DOHH2 (cell line): ENCODE measurements at regions not wholly inside any gene's neighbourhood (a gene's known extent, or its start where the extent isn't known, plus 50 kb on each side); places are given as distances from the start of the nearest gene placed in this dataset.

Source experiments
- H3F3A ChIP-seq: fragments of 200-600 bp; sonication (generic), shearing (Covaris generic); 2 replicates; pipeline ENCODE4 v1.6.0; 2016; ENCODE audit warnings: antibody characterized with exemption, mild to moderate bottlenecking; ENCODE audit not compliant: control insufficient read depth, insufficient read depth
- H3K27ac ChIP-seq: fragments of 200-600 bp; sonication (generic); 2 replicates; pipeline ENCODE4 v1.5.1; 2014; ENCODE audit warnings: low read depth, mild to moderate bottlenecking, low read length, moderate library complexity
- H3K27me3 ChIP-seq: fragments of 200-600 bp; sonication (generic); 2 replicates; pipeline ENCODE4 v1.6.1; 2014; ENCODE audit warnings: mild to moderate bottlenecking, low read length, mixed read lengths; ENCODE audit not compliant: control insufficient read depth
- H3K36me3 ChIP-seq: fragments of 200-600 bp; sonication (generic); 2 replicates; pipeline ENCODE4 v1.6.1; 2014; ENCODE audit warnings: mild to moderate bottlenecking, low read length, moderate library complexity, mixed read lengths; ENCODE audit not compliant: control insufficient read depth
- H3K4me1 ChIP-seq: fragments of 200-600 bp; sonication (generic); 2 replicates; pipeline ENCODE4 v1.6.1; 2014; ENCODE audit warnings: mild to moderate bottlenecking, low read length, mixed read lengths; ENCODE audit not compliant: control insufficient read depth
- H3K4me2 ChIP-seq: fragments of 200-600 bp; sonication (generic); 2 replicates; pipeline ENCODE4 v1.6.0; 2014; ENCODE audit warnings: mild to moderate bottlenecking, low read length, moderate library complexity
- H3K4me3 ChIP-seq: fragments of 200-600 bp; sonication (generic); 2 replicates; pipeline ENCODE4 v1.5.1; 2014; ENCODE audit warnings: mild to moderate bottlenecking, low read length, mixed read lengths
- H3K79me2 ChIP-seq: fragments of 200-600 bp; sonication (generic); 2 replicates; pipeline ENCODE4 v1.6.1; 2014; ENCODE audit warnings: mild to moderate bottlenecking, low read length, mixed read lengths; ENCODE audit not compliant: control insufficient read depth
- H3K9me2 ChIP-seq: fragments of 200-600 bp; sonication (generic); replicated peaks from 2 replicates; pipeline ENCODE4 v1.6.1; 2014; ENCODE audit warnings: mild to moderate bottlenecking, low read length, mixed read lengths; ENCODE audit not compliant: control insufficient read depth
- H3K9me3 ChIP-seq: fragments of 200-600 bp; sonication (generic); 2 replicates; pipeline ENCODE4 v1.6.1; 2014; ENCODE audit warnings: antibody characterized with exemption, low read length, mixed read lengths; ENCODE audit not compliant: control insufficient read depth, insufficient read depth
- H4K20me1 ChIP-seq: fragments of 200-600 bp; sonication (generic); 2 replicates; pipeline ENCODE4 v1.6.0; 2014; ENCODE audit warnings: low read depth, mild to moderate bottlenecking, antibody characterized with exemption, low read length, moderate library complexity; ENCODE audit not compliant: control insufficient read depth, insufficient read depth
- CTCF ChIP-seq: fragments of 200-600 bp; sonication (generic); IDR thresholded peaks from one replicate; pipeline ENCODE4 v1.5.1; 2014; ENCODE audit warnings: antibody characterized with exemption, mild to moderate bottlenecking, low read depth, low read length; ENCODE audit not compliant: poor library complexity, severe bottlenecking
- EZH2phosphoT487 ChIP-seq: fragments of 200-600 bp; sonication (generic); IDR thresholded peaks from 2 replicates; pipeline ENCODE4 v1.6.1; 2017; ENCODE audit warnings: borderline replicate concordance, mild to moderate bottlenecking, antibody characterized with exemption, low read length, moderate library complexity, mixed read lengths

GRCh38 chr1:56056438-56057287 is 522.7 kb downstream of the PLPP3 start:
- Histone ChIP-seq H3K9me2 (no peaks in the 10 kb centered on the region), H3F3A (no peaks in the 10 kb centered on the region), H3K4me1 (no peaks in the 10 kb centered on the region), H3K9me3 (no peaks in the 10 kb centered on the region), H4K20me1 (no peaks in the 10 kb centered on the region), H3K27ac (no peak overlapping the region), H3K4me3 (no peak overlapping the region), H3K79me2 (no peaks in the 10 kb centered on the region), H3K36me3 (no peaks in the 10 kb centered on the region), H3K4me2 (no peak overlapping the region), H3K27me3 (no peaks in the 10 kb centered on the region)
- TF ChIP-seq EZH2phosphoT487 = no peak
- TF ChIP-seq CTCF = no peak

GRCh38 chr1:56054959-56055358 is 524.4 kb downstream of the PLPP3 start:
- Histone ChIP-seq H3F3A (no peaks in the 10 kb centered on the region), H3K4me3 (no peak overlapping the region), H3K4me1 (no peaks in the 10 kb centered on the region), H3K36me3 (no peaks in the 10 kb centered on the region), H3K27ac (no peak overlapping the region), H3K4me2 (no peak overlapping the region), H3K79me2 (no peaks in the 10 kb centered on the region), H4K20me1 (no peaks in the 10 kb centered on the region), H3K9me2 (no peaks in the 10 kb centered on the region), H3K27me3 (no peaks in the 10 kb centered on the region), H3K9me3 (no peaks in the 10 kb centered on the region)
- no peak for TF ChIP-seq EZH2phosphoT487
- TF ChIP-seq CTCF = no peak

DNA sequence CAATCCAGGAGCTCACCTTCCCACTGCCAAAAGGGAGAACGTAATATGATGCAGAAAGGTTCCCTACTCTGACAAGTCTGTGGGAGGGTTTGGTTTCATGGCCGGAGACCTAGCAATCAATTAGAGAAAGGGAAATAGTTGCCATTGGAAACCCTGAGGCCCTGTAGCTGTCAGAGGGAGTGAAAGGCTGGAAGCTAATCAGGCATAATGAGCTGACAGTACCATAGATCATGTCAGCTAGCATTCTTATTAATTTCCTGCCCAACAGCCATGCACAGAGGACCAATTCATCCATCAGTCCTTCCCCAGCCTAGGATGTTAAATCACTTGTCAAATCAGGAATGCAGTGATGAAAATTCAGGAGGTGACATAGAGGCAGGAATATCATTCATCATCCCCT is 527.3 kb downstream of the PLPP3 start:
- no peaks in the 10 kb centered on the region for H3K9me3 ChIP-seq
- no peaks in the 10 kb centered on the region for H3K4me1 ChIP-seq
- H3K4me3 ChIP-seq = no peak overlapping the region
- no peaks in the 10 kb centered on the region for H3F3A ChIP-seq
- no peak overlapping the region for H3K4me2 ChIP-seq
- no peak for TF ChIP-seq EZH2phosphoT487
- TF ChIP-seq CTCF = no peak
- no peaks in the 10 kb centered on the region for H3K36me3 ChIP-seq
- no peaks in the 10 kb centered on the region for H4K20me1 ChIP-seq
- no peaks in the 10 kb centered on the region for H3K79me2 ChIP-seq
- no peaks in the 10 kb centered on the region for H3K27me3 ChIP-seq
- H3K27ac ChIP-seq = no peak overlapping the region
- no peaks in the 10 kb centered on the region for H3K9me2 ChIP-seq
